GM12878 (cell line): ENCODE measurements at regions not wholly inside any gene's neighbourhood (a gene's known extent, or its start where the extent isn't known, plus 50 kb on each side); places are given as distances from the start of the nearest gene placed in this dataset.

Source experiments
- BMI1 ChIP-seq: fragments of 450-650 bp; IDR thresholded peaks from 2 replicates; pipeline ENCODE4 v1.6.1; 2016; ENCODE audit warnings: mild to moderate bottlenecking, moderate library complexity, borderline replicate concordance
- EED ChIP-seq: sonication (generic); IDR thresholded peaks from 2 replicates; pipeline ENCODE4 v1.6.1; 2016; ENCODE audit warnings: antibody characterized with exemption, low read depth
- NKRF ChIP-seq: fragments of 450-650 bp; conservative IDR thresholded peaks from 2 replicates; pipeline ENCODE4 v1.6.1; 2017; ENCODE audit warnings: mild to moderate bottlenecking, moderate library complexity
- RB1 ChIP-seq: fragments of 450-650 bp; formaldehyde crosslinking; IDR thresholded peaks from 2 replicates; pipeline ENCODE4 v1.6.1; 2017; ENCODE audit warnings: mild to moderate bottlenecking, borderline replicate concordance
- RELA ChIP-seq: fragments of 450-650 bp; IDR thresholded peaks from 2 replicates; pipeline ENCODE4 v1.8.0; 2014; ENCODE audit warnings: borderline replicate concordance; ENCODE audit not compliant: partially characterized antibody
- SMAD5 ChIP-seq: IDR thresholded peaks from 2 replicates; pipeline ENCODE4 v1.6.1; 2016; ENCODE audit warnings: antibody characterized with exemption, low read depth
- SUPT20H ChIP-seq: IDR thresholded peaks from 2 replicates; pipeline ENCODE4 v1.6.1; 2011; ENCODE audit warnings: low read depth, mild to moderate bottlenecking, low read length, moderate library complexity, borderline replicate concordance; ENCODE audit not compliant: control insufficient read depth
- WRNIP1 ChIP-seq: IDR thresholded peaks from 2 replicates; pipeline ENCODE4 v1.6.1; 2011; ENCODE audit warnings: low read depth, low read length, improper control_type of control experiment, borderline replicate concordance
- ZNF622 ChIP-seq: fragments of 450-650 bp; IDR thresholded peaks from 2 replicates; pipeline ENCODE4 v1.6.1; 2017; ENCODE audit warnings: mild to moderate bottlenecking, inconsistent platforms
- TF ChIP-seq, protein P1 (sequence below): fragments of 450-650 bp; IDR thresholded peaks from 2 replicates; pipeline ENCODE4 v1.6.1; 2017; ENCODE audit warnings: antibody characterized with exemption, mild to moderate bottlenecking, moderate library complexity

DNA sequence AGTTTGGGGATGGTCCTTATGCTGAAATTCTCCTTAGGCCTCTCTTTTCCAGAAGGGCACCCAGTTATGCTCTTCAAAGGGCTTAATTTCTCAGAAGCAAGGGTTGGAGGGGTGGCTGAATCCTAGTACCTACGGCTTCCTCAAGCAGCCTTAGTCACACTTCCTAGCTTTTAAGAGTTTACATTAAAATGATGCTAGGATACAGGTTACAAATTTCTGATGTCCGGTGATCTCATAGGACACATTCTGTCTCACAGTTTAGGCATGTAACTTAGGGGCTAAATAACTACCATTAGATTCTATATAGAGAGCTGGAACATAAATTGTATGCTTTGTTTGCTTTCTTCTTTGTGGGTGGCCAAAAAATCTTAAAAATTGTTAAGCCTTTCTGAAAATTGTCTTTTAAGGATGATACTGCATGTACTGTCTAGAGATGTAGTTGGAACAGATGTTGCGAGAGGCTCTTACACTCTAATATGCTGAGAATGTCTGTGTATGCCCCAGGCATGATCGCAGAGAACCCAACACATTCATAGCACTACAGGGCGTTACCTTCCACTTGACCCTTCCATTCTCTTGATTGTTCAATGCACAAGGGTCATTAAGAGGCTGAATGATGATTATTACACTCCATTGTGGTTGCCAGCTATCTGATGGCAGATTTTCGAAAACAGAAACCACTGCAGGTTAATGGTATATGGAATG is 139.1 kb downstream of the TMEM38B start (continued):
- TF ChIP-seq WRNIP1 (no peak), RELA (no peak), SUPT20H (no peak), EED (no peak), ZNF622 (no peak), RB1 (no peak), SMAD5 (no peak), BMI1 (no peak), NKRF (no peak)
- TF ChIP-seq, protein P1, sequence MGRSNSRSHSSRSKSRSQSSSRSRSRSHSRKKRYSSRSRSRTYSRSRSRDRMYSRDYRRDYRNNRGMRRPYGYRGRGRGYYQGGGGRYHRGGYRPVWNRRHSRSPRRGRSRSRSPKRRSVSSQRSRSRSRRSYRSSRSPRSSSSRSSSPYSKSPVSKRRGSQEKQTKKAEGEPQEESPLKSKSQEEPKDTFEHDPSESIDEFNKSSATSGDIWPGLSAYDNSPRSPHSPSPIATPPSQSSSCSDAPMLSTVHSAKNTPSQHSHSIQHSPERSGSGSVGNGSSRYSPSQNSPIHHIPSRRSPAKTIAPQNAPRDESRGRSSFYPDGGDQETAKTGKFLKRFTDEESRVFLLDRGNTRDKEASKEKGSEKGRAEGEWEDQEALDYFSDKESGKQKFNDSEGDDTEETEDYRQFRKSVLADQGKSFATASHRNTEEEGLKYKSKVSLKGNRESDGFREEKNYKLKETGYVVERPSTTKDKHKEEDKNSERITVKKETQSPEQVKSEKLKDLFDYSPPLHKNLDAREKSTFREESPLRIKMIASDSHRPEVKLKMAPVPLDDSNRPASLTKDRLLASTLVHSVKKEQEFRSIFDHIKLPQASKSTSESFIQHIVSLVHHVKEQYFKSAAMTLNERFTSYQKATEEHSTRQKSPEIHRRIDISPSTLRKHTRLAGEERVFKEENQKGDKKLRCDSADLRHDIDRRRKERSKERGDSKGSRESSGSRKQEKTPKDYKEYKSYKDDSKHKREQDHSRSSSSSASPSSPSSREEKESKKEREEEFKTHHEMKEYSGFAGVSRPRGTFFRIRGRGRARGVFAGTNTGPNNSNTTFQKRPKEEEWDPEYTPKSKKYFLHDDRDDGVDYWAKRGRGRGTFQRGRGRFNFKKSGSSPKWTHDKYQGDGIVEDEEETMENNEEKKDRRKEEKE = no peak
